ENCODE measurements at regions not wholly inside any gene's neighbourhood (a gene's known extent, or its start where the extent isn't known, plus 50 kb on each side); places are given as distances from the start of the nearest gene placed in this dataset.
A peak's percentile ranks its signal among the peaks of the same experiment; 100 is the strongest.
"Not testable (repeated sequence)": the region's sequence is repeated elsewhere in the genome, so short reads cannot be mapped to it uniquely, and the experiment has no call there.

GRCh38 chr17:27206447-27206846, 87.5 kb upstream of the WSB1 start:
- DNase-seq (ENCODE audit: low spot score): no peak

GRCh38 chr17:27207073-27207513, 86.8 kb upstream of the WSB1 start:
- DNase-seq (ENCODE audit: low spot score): no peak

- DNase-seq (ENCODE audit: low spot score): not testable (repeated sequence)
These were observed 85.5 kb upstream of the WSB1 start for GRCh38 chr17:27208370-27208769.

DNA sequence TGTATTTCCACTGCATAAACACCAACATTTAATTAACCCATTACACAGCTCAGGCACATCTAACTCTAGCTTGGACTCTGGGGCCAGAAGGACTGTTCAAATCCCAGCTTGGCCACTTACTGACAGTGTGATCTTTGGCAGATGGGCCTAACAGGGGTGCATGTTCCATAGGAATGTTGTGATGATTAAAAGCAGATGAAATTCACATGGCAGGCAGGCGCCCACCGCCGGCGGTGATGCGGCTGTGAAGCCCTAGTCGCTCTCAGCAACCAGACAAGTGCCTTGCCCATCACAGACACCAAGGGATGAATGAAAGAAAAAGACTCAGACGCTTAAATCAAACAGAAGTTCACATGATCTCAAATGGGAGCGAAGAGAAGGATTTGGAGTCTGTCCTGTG, 84.6 kb upstream of the WSB1 start:
- DNase-seq (ENCODE audit: low spot score): no peak

DNA sequence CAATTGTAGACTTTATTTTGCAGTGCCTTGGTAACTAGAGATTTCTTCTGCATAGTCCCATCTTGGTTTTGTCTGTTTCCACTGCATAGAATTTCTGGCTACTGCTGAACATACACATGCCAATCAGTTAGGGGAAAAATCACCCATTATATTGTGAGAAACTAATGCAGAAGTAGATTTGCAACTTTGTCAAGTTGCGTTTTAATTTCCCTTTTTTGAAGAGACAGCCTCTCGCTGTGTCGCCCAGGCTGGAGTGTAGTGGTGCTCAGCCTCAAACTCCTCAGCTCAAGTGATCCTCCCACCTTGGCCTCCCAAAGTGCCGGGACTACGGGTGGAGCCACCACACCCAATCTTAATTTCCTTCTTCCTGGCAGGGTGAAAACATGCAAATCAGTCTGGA, 83.1 kb upstream of the WSB1 start:
- DNase-seq (ENCODE audit: low spot score): not testable (repeated sequence)

DNA sequence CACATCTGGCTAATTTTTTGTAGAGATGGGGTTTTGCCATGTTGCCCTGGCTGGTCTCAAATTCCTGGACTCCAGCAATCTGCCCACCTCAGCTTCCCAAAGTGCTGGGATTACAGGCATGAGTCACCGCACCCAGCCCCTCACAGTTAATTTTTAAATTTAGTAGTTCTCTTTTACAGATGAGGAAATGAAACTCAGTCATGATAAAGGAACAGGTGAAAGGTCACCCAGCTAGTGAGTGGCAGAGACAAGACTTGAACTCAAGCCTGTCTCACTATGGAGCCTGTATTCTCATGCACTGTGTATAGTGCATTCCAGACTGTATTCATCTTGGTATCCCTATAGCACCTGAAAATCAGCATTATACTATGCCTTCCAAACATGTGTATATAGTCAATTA, 77.1 kb upstream of the WSB1 start:
- DNase-seq (ENCODE audit: low spot score): no peak

DNA sequence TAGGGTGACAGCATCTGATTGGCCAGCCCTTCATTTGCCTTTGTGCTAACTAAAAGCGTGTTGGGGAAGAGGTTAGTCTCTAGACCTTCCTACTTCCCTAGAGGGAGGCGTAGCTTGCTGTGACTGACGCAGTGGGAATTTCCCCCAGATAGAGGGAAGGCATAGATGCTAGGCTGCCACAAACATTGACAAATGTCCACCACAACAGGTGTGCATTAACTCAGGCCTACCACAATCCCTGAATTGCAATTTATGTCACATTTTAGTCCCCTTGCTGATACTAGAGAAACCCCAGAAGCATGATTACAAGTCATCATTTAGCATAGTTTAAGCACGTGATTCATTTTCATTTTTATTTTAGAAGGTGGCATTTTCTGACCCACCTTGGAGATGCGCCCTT, 76.3 kb upstream of the WSB1 start:
- DNase-seq (ENCODE audit: low spot score): no peak

DNA sequence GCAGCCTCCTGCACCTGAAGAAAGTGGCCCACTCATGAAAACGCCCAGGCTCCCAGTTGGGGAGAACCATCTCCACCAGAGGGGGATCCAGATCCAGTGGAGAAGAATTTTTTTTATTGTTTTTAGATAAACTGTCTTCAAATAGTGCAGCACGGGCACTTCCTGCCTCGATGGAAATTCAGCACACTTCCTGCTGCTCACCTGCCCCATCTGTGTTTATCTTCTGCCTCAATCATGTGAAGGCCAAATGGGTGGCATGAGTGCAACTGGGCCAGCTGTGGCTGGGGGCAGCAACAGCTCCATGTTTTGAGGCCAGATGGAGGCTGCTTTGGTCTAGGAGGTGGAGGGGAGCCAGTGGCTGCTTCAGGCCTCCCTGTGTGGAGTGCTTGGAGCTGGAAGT, 75.9 kb upstream of the WSB1 start:
- DNase-seq (ENCODE audit: low spot score): no peak

- no peak for DNase-seq (ENCODE audit: low spot score)
These were observed 75.0 kb upstream of the WSB1 start for GRCh38 chr17:27218719-27219488.

- no peak for DNase-seq (ENCODE audit: low spot score)
These were observed 71.4 kb upstream of the WSB1 start for GRCh38 chr17:27222515-27222914.

- no peak for DNase-seq (ENCODE audit: low spot score)
These were observed 69.2 kb upstream of the WSB1 start for GRCh38 chr17:27224526-27225315.

DNA sequence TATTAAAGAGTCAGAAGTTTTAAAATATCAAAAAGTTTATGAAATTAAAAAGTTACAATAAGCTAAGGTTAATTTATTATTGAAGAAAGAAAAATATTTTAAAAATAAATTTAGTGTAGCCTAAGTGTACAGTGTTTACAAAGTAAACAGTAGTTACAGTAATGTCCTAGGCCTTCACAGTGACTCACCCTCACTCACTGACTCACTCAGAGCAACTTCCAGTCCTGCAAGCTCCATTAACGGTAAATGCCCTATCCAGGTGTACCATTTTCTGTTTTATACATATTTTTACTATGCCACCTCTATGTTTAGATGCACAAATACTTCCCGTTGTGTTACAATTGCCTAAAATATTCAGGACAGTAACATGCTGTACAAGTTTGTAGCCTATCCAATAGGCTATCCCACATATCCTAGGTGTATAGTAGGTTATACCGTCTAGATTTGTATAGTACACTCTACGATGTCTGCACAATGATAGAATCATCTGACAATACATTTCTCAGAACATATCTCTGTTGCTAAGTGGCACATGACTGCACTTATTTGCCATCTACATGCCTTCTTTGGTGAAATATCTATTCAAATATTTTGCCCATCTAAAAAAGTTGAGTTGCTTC, 67.2 kb upstream of the WSB1 start:
- no peak for DNase-seq (ENCODE audit: low spot score)

DNA sequence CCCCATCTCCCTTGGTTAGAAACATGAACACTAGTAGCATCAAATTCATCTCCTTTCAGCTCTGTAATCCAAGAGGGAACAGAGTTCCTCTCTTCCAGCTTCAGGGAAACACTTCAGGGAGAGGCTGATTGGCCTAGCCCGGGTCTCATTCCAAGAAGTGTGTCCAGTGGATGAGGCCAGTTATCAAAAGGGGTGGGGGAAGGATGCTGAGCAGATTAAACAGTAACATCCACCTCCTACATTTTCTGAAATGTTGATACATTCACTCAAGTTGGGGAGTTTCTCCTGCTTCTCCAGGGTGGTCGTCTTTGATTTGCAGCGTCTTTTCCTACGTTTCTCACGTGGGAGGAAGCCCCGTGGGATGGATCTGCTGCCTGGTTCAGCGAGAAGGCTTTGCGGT, 62.9 kb upstream of the WSB1 start:
- DNase-seq (ENCODE audit: low spot score): no peak

- DNase-seq (ENCODE audit: low spot score): no peak
These were observed 61.6 kb upstream of the WSB1 start for GRCh38 chr17:27232328-27232727.

GRCh38 chr17:27233059-27233458, 60.9 kb upstream of the WSB1 start:
- no peak for DNase-seq (ENCODE audit: low spot score)

- DNase-seq (ENCODE audit: low spot score): no peak
These were observed 60.1 kb upstream of the WSB1 start for GRCh38 chr17:27233776-27234175.

DNA sequence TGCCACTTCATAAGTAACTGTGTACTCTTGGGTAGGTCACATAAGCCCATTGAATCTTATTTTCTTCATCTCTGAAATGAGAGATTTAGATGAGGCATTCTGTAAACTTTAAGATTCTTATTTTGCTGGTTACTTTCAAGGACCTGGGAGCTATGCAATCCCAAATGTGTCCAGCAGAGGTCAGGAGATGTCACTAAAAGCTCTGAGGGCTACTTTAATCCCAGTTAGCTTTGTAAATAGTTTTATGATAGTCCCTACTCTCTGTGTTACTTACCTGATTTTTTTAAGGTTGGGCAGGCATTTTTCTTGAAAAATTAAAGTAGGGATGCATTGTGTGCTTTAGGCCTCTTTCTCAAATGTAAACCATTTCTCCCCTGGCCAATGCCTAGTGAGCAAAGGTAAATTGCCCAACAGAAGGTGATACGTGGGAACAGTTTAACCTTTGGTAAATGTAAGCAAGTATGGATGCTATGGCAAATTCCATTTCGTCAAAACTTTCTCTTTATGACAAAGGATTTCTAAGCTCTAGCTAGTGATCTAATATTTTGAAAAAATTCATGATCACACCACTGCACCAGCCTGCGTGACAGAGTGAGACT, 57.1 kb upstream of the WSB1 start:
- DNase-seq (ENCODE audit: low spot score): peak; percentile 84

GRCh38 chr17:27237890-27238289, 56.0 kb upstream of the WSB1 start:
- DNase-seq (ENCODE audit: low spot score): no peak

- no peak for DNase-seq (ENCODE audit: low spot score)
These were observed 54.9 kb upstream of the WSB1 start for GRCh38 chr17:27239046-27239445.

GRCh38 chr17:27239584-27239983, 54.3 kb upstream of the WSB1 start:
- no peak for DNase-seq (ENCODE audit: low spot score)

- DNase-seq (ENCODE audit: low spot score): no peak
These were observed 53.7 kb upstream of the WSB1 start for GRCh38 chr17:27240086-27240801.

DNA sequence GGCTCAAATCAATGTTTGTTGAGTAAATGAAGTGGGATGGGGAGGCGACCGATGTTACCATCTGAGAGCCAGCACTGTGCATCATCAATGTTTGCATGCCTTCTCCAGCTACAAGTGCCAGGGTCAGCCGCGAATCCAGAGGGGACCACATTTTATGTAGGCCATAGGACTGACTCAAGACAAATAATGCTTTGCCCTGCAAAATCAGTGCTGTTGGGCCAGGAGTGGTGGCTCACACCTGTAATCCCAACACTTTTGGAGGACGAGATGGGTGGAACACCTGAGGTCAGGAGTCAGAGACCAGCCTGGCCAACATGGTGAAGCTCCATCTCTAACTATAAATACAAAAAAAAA, 53.1 kb upstream of the WSB1 start:
- DNase-seq (ENCODE audit: low spot score): no peak

All from ureter (tissue), 1 donor.